Right atrium auricular region (tissue), 2 donors: ENCODE measurements at regions not wholly inside any gene's neighbourhood (a gene's known extent, or its start where the extent isn't known, plus 50 kb on each side); places are given as distances from the start of the nearest gene placed in this dataset.

Experiments used
- DNase-seq: peaks from one replicate; pipeline ENCODE4 v3.0.0-alpha.2; 2019; ENCODE audit warnings: low spot score
- H3K27ac ChIP-seq, 2 donors: fragments of 200-600 bp; sonication (generic); 1 replicate in 1 of 2; 2 replicates in 1 of 2; pipeline ENCODE4 v1.5.1; 2016 to 2019
- H3K27me3 ChIP-seq, 2 donors: fragments of 200-600 bp; sonication (generic); one replicate each; pipeline versions ENCODE4 v1.5.1 to v1.6.0; 2017 to 2019
- H3K36me3 ChIP-seq: fragments of 200-600 bp; sonication (generic); one replicate; pipeline ENCODE4 v1.5.1; 2016
- H3K4me1 ChIP-seq, 2 donors: fragments of 200-600 bp; sonication (generic); one replicate each; pipeline versions ENCODE4 v1.5.1 to v1.6.0; 2017 to 2019
- H3K4me3 ChIP-seq, 2 donors: fragments of 200-600 bp; sonication (generic); 1 replicate in 1 of 2; 2 replicates in 1 of 2; pipeline ENCODE4 v1.5.1; 2017 to 2019; ENCODE audit warnings: mild to moderate bottlenecking in 1 of 2, moderate library complexity in 1 of 2
- H3K9me3 ChIP-seq, 2 donors: fragments of 200-600 bp; sonication (generic); one replicate each; pipeline ENCODE4 v1.5.1; 2019
- CTCF ChIP-seq, 2 donors: fragments of 200-600 bp; sonication (generic); IDR thresholded peaks; one replicate each; pipeline ENCODE4 v1.5.1; 2019; ENCODE audit warnings: antibody characterized with exemption in 2 of 2

- DNase-seq, result no peak
- H3K4me1 ChIP-seq, result no peaks in the 10 kb centered on the region
- H3K27ac ChIP-seq, result no peak overlapping the region
- no peaks in the 10 kb centered on the region for H3K36me3 ChIP-seq
- no peak overlapping the region for H3K4me3 ChIP-seq
- H3K27me3 ChIP-seq, result no peaks in the 10 kb centered on the region
- H3K9me3 ChIP-seq, result no peaks in the 10 kb centered on the region
- no peak for TF ChIP-seq CTCF (IDR thresholded peaks at IDR 0.05)
Observed at GRCh38 chr11:109205312-109205711, 216.7 kb upstream of the C11orf87 start.

DNA sequence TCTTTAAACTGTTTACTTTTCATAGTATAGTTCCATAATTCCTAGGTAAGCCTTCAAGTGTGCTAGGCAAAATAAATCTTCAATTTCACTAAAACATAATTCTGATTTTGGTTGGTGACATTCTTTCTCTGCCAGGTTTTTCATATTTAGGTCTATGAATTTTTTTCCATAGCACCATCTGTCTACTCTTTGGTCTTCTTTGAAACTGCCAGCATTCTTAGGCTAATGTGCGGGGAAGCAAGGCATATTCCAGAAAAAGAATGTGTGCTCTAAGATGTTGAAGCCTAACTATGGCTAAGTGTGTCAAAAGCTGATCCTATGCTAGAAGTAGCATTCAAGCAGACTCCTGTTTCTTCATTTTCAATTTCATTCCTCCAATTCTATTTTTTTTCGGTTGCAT lies 213.9 kb upstream of the C11orf87 start:
- H3K27ac ChIP-seq, result no peak overlapping the region
- H3K4me1 ChIP-seq, result no peaks in the 10 kb centered on the region
- H3K4me3 ChIP-seq, result no peak overlapping the region
- peaks cover 0 to 6% of the 10 kb centered on the region in 2 donors for H3K9me3 ChIP-seq
- TF ChIP-seq CTCF (IDR thresholded peaks at IDR 0.05), result no peak
- DNase-seq, result no peak
- H3K27me3 ChIP-seq, result no peaks in the 10 kb centered on the region
- H3K36me3 ChIP-seq, result no peaks in the 10 kb centered on the region

DNA sequence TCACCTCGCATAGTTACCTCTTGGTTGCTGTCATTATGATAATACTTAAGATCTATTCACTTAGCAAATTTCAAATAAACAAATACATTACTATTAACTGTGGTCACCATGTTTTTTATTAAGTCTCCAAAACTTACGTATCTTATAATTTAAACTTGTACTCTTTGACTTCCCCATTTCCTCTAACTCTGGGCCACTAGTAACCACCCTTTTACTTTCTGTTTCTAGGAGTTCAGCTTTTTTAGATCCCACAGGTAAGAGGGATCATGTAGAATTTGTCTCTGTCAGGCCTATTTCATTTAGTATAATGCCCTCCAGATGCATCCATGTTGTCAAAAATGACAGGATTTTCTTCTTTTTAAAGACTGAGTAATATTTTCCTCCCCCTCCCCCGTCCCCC lies 212.4 kb upstream of the C11orf87 start:
- no peaks in the 10 kb centered on the region for H3K27me3 ChIP-seq
- no peak overlapping the region for H3K27ac ChIP-seq
- TF ChIP-seq CTCF (IDR thresholded peaks at IDR 0.05), result no peak
- H3K4me1 ChIP-seq, result no peaks in the 10 kb centered on the region
- no peaks in the 10 kb centered on the region for H3K36me3 ChIP-seq
- no peak for DNase-seq
- H3K9me3 ChIP-seq, result peaks cover 0 to 6% of the 10 kb centered on the region in 2 donors
- H3K4me3 ChIP-seq, result no peak overlapping the region

GRCh38 chr11:109221190-109221589 lies 200.8 kb upstream of the C11orf87 start:
- Histone ChIP-seq H3K27ac (no peak overlapping the region), H3K9me3 (peaks cover 0 to under 1% of the 10 kb centered on the region in 2 donors), H3K4me3 (no peak overlapping the region), H3K36me3 (no peaks in the 10 kb centered on the region), H3K27me3 (no peaks in the 10 kb centered on the region), H3K4me1 (no peaks in the 10 kb centered on the region)
- no peak for DNase-seq
- no peak for TF ChIP-seq CTCF (IDR thresholded peaks at IDR 0.05)

DNA sequence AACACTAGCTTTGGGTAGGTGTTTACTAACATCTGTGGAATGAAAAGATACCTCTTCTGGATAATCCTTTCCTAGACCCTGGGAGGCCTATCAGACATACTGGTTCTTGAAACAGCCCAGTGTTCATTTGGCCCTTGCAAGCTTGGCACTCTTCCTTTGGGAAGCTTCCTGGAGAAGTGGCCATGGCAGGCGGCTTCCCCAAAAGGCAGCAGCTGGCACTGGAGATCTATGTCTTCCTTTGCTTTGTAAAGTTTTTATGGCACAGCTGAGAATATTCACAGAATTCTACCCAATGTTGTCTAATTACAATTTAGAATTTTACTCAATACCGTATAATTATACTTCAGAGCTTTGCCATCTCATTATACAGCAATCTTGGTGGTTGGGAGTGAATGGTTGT lies 199.2 kb upstream of the C11orf87 start:
- no peak for DNase-seq

More for the DNA sequence above, 199.2 kb upstream of the C11orf87 start:
- TF ChIP-seq CTCF (IDR thresholded peaks at IDR 0.05), result no peak
- Histone ChIP-seq H3K36me3 (no peaks in the 10 kb centered on the region), H3K9me3 (peaks cover 0 to 9% of the 10 kb centered on the region in 2 donors), H3K27me3 (no peaks in the 10 kb centered on the region), H3K4me3 (no peak overlapping the region), H3K4me1 (no peaks in the 10 kb centered on the region), H3K27ac (no peak overlapping the region)
